HG03378 (cell line): ENCODE measurements at regions not wholly inside any gene's neighbourhood (a gene's known extent, or its start where the extent isn't known, plus 50 kb on each side); places are given as distances from the start of the nearest gene placed in this dataset.

ENCODE experiments used
- ATAC-seq: cut with Tn5 transposase; IDR thresholded peaks from one replicate; pipeline ENCODE4 v1.9.1; 2021; ENCODE audit warnings: mild to moderate bottlenecking, moderate library complexity; ENCODE audit not compliant: unreplicated experiment

DNA sequence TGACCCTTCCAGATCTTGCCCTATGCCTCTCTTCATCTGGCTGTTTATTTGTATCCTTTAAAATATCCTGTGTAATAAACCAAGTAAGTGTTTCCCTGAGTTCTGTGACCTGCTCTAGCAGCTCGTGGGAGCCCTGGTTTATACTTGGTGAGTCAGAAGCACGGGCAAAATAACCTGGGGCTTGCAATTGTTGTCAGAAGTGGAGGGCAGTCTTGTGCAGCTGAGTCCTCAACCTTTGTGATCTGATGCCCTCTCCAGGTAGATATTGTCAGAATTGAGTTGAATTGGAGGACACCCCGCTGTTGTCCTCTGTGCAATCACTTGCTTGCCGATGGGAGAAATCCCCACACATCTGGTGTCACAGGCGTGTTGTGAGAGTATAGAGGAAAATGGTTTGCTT lies 62.5 kb upstream of the PRICKLE1 start:
- no peak for ATAC-seq

GRCh38 chr12:42648061-42648460 lies 58.5 kb upstream of the PRICKLE1 start:
- ATAC-seq: no peak

DNA sequence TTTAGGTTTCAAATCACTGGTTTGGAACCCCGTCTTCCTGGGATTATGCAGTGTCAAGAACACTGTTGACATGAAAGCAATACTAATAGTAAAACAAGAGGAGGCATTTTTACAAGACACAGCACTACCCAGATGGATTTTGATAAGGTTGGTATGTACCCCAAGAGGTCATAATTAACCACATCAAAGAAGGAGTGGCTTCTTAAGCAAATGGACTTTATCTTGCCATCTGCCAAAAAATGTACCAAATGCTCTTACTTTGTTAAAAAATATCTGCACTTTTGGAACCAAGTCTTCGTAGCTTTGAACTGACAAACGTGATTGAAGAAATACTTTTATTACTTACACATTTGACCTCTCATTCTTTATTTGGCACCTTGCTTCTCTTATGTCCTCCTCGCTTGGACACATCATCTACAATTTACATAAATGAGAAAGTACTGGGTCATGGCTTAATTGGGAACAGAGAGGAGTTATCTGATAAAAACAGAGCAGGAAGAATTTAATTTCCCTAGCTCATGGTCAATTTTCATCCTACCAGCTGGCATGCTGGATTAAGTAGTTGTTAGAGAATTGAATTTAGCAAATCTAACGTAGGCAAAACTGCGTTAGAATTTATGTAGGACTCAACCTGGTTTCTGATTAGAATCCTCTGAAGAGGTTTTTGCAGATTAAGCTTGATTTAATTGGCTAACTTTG lies 54.5 kb upstream of the PRICKLE1 start:
- ATAC-seq: no peak

GRCh38 chr12:42641221-42641885 lies 51.8 kb upstream of the PRICKLE1 start:
- no peak for ATAC-seq

DNA sequence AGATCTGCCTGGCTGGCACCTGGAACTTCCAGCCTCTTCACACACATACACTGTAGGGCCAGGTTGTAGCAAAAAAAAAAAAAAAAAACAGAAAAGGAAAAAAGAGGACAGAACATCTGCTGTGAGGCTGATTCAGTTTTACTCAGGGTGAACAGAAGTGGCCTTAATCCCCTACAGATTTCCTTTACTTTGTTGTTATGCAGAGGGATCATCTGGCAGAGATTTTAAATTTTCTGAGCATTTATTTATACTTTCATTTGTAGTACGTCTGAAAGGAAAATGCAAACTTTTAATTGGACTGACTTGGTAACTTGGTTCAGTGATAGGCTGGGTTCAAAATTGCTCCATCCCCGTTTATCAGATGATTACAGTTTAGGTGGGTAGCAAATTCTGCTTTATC lies 50.8 kb upstream of the PRICKLE1 start:
- ATAC-seq: no peak

DNA sequence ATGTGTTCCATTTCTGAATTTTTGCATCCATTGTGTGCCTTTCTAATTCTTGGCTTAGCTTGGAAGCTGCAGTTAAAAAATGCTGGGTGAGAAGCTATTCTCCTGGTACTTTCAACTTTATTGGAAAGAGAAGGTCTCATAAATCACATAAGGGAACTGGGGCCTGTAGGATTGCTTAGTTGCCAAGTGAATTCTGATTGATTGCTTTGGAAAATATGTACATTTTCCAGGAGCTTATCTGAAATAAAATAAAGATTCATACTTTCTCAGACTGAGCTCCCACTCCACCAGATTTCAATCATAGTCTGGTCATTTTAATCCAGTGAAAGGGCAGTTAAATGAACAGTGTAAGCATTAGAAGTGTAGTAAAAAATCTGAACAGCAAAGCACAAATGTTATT lies 50.0 kb upstream of the PRICKLE1 start:
- ATAC-seq: no peak
